Muscle of back (tissue), 3 donors: ENCODE measurements at regions not wholly inside any gene's neighbourhood (a gene's known extent, or its start where the extent isn't known, plus 50 kb on each side); places are given as distances from the start of the nearest gene placed in this dataset.

Source experiments
- DNase-seq, 3 donors: peaks; one replicate each; pipeline versions ENCODE4 v3.0.0 to v3.0.0-alpha.2; 2013

- DNase-seq = no peak
Observed at GRCh38 chr11:110832539-110832938, 120.3 kb upstream of the ARHGAP20 start.

- no peak for DNase-seq
Observed at GRCh38 chr11:110832080-110832479, 119.8 kb upstream of the ARHGAP20 start.

GRCh38 chr11:110830747-110831146, 118.5 kb upstream of the ARHGAP20 start:
- peak in 1 of 3 donors; percentile 51 for DNase-seq

GRCh38 chr11:110830344-110830743, 118.1 kb upstream of the ARHGAP20 start:
- DNase-seq = no peak

- DNase-seq = peak in 1 of 3 donors; percentile 36
Observed at GRCh38 chr11:110829873-110830272, 117.6 kb upstream of the ARHGAP20 start.

- no peak for DNase-seq
Observed at GRCh38 chr11:110828086-110828485, 115.8 kb upstream of the ARHGAP20 start.

GRCh38 chr11:110827276-110827675, 115.0 kb upstream of the ARHGAP20 start:
- no peak for DNase-seq

- no peak for DNase-seq
Observed at GRCh38 chr11:110824912-110825620, 112.8 kb upstream of the ARHGAP20 start.

GRCh38 chr11:110818032-110818687, 105.9 kb upstream of the ARHGAP20 start:
- no peak for DNase-seq

GRCh38 chr11:110812086-110812733, 100.0 kb upstream of the ARHGAP20 start:
- no peak for DNase-seq

GRCh38 chr11:110809417-110810199, 97.4 kb upstream of the ARHGAP20 start:
- no peak for DNase-seq

- DNase-seq = no peak
Observed at GRCh38 chr11:110808248-110808647, 96.0 kb upstream of the ARHGAP20 start.

GRCh38 chr11:110807801-110808200, 95.6 kb upstream of the ARHGAP20 start:
- peak in 1 of 3 donors; percentile 51 for DNase-seq

GRCh38 chr11:110805756-110806155, 93.5 kb upstream of the ARHGAP20 start:
- no peak for DNase-seq

- no peak for DNase-seq
Observed at GRCh38 chr11:110802162-110802561, 89.9 kb upstream of the ARHGAP20 start.

GRCh38 chr11:110801328-110801727, 89.1 kb upstream of the ARHGAP20 start:
- no peak for DNase-seq

- no peak for DNase-seq
Observed at GRCh38 chr11:110798201-110798900, 86.1 kb upstream of the ARHGAP20 start.

- no peak for DNase-seq
Observed at GRCh38 chr11:110797453-110797852, 85.2 kb upstream of the ARHGAP20 start.

GRCh38 chr11:110795112-110795624, 82.9 kb upstream of the ARHGAP20 start:
- DNase-seq = no peak

GRCh38 chr11:110793556-110793955, 81.3 kb upstream of the ARHGAP20 start:
- DNase-seq = no peak

GRCh38 chr11:110791621-110792020, 79.4 kb upstream of the ARHGAP20 start:
- DNase-seq = no peak
